ENCODE measurements at regions not wholly inside any gene's neighbourhood (a gene's known extent, or its start where the extent isn't known, plus 50 kb on each side); places are given as distances from the start of the nearest gene placed in this dataset.

DNA sequence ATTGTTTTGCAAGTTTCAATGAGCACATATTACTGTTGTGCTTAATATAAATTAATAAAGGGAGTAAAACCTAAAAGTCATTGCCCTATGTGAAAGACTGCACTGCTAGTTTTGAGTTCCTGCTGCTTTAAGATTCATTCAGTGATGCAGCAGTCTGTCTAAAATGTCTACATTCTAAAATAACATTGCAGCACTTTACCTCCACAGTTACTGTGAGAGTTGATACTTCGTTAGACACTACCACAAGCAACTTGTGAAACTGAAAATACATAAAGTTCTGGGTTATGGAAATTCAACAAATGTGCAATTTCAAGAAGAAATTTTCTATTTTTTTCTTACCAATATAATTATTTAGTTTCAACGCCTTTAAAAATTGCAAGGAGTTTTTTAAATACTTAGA, 1175.2 kb upstream of the DIAPH2 start:
- TF ChIP-seq SIN3A (IDR thresholded peaks at IDR 0.05; ENCODE audit: borderline replicate concordance, insufficient read depth, low read length) (no peak), POLR2AphosphoS5 (IDR thresholded peaks at IDR 0.05; ENCODE audit: low read depth, low read length) (no peak)
- TF ChIP-seq, protein P1, sequence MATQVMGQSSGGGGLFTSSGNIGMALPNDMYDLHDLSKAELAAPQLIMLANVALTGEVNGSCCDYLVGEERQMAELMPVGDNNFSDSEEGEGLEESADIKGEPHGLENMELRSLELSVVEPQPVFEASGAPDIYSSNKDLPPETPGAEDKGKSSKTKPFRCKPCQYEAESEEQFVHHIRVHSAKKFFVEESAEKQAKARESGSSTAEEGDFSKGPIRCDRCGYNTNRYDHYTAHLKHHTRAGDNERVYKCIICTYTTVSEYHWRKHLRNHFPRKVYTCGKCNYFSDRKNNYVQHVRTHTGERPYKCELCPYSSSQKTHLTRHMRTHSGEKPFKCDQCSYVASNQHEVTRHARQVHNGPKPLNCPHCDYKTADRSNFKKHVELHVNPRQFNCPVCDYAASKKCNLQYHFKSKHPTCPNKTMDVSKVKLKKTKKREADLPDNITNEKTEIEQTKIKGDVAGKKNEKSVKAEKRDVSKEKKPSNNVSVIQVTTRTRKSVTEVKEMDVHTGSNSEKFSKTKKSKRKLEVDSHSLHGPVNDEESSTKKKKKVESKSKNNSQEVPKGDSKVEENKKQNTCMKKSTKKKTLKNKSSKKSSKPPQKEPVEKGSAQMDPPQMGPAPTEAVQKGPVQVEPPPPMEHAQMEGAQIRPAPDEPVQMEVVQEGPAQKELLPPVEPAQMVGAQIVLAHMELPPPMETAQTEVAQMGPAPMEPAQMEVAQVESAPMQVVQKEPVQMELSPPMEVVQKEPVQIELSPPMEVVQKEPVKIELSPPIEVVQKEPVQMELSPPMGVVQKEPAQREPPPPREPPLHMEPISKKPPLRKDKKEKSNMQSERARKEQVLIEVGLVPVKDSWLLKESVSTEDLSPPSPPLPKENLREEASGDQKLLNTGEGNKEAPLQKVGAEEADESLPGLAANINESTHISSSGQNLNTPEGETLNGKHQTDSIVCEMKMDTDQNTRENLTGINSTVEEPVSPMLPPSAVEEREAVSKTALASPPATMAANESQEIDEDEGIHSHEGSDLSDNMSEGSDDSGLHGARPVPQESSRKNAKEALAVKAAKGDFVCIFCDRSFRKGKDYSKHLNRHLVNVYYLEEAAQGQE (IDR thresholded peaks at IDR 0.05; ENCODE audit: insufficient read depth in 1 of 2, low read depth in 2 of 2, low read length in 2 of 2) = no peak
